Psoas muscle (tissue), 7 donors: ENCODE measurements at regions not wholly inside any gene's neighbourhood (a gene's known extent, or its start where the extent isn't known, plus 50 kb on each side); places are given as distances from the start of the nearest gene placed in this dataset.

Source experiments
- ATAC-seq, 4 donors: fragments of 200-7000 bp; cut with Tn5 transposase; one replicate each; pipeline ENCODE4 v1.9.1; 2020; ENCODE audit warnings: moderate library complexity in 3 of 4, mild to moderate bottlenecking in 2 of 4
- DNase-seq, 2 donors: peaks; one replicate each; pipeline ENCODE4 v3.0.0-alpha.2; 2020
- H3K27ac ChIP-seq: fragments of 200-600 bp; one replicate; pipeline ENCODE4 v1.8.0; 2022
- H3K27me3 ChIP-seq, 3 donors: fragments of 200-600 bp in 1 of 3; one replicate each; pipeline versions ENCODE4 v1.6.1 to v1.8.0; 2013 to 2022; ENCODE audit warnings: low read length in 2 of 3, mild to moderate bottlenecking in 2 of 3, moderate library complexity in 1 of 3; ENCODE audit not compliant: insufficient read depth in 3 of 3
- H3K36me3 ChIP-seq, 2 donors: fragments of 200-600 bp in 1 of 2; one replicate each; pipeline versions ENCODE4 v1.6.1 to v1.8.0; 2013 to 2022; ENCODE audit warnings: low read depth in 1 of 2, mild to moderate bottlenecking in 1 of 2, moderate library complexity in 1 of 2; ENCODE audit not compliant: insufficient read depth in 1 of 2
- H3K4me1 ChIP-seq: fragments of 200-600 bp; one replicate; pipeline ENCODE4 v1.8.0; 2022
- H3K4me3 ChIP-seq: fragments of 200-600 bp; one replicate; pipeline ENCODE4 v1.8.0; 2022; ENCODE audit warnings: mild to moderate bottlenecking
- H3K9me3 ChIP-seq: fragments of 200-600 bp; one replicate; pipeline ENCODE4 v1.8.0; 2022
- CTCF ChIP-seq: fragments of 200-600 bp; IDR thresholded peaks from one replicate; pipeline ENCODE4 v1.8.0; 2022; ENCODE audit warnings: antibody characterized with exemption
- WGBS, 3 donors: extraction: QIAGEN DNeasy Blood & Tissue Kit; methylation state at CpG; one replicate each; pipeline versions ENCODE4 v1.1.6 to v1.1.7; 2013; 5-methylcytosine and 5-hydroxymethylcytosine counted together
- intact Hi-C, 2 donors: fragments of 100-400 bp; cut with DNase I; formaldehyde crosslinking; loops; one replicate each; pipeline versions ENCODE4 v1.11.0 to v1.14.2; 2022
- donor health status: healthy with polysubstance abuse.
- donor health status: DM: no; HTN: no; CAD: no; lungs with moderate emphysema.
- donor health status: Bipolar disorder and iron deficiency.
- donor health status: healthy.
- donor health status: DM: yes; HTN: yes; CAD: no.
- donor health status: DM: no; HTN: no; CAD: no.
- donor health status: DM: yes; HTN: yes; CAD: no.

GRCh38 chr6:144990784-144991183 is 705.6 kb downstream of the UTRN start:
- Histone ChIP-seq H3K4me1 (peaks cover 4% of the 10 kb centered on the region), H3K27ac (no peak overlapping the region), H3K4me3 (no peak overlapping the region), H3K9me3 (no peaks in the 10 kb centered on the region), H3K36me3 (no peaks in the 10 kb centered on the region), H3K27me3 (no peaks in the 10 kb centered on the region)
- WGBS, 3 donors: 57 to 83% (median 73%) methylated on average over 3 of the region's 3 CpGs
- intact Hi-C loops: no loop called here
- no peak for ATAC-seq
- DNase-seq: no peak
- TF ChIP-seq CTCF: no peak

- TF ChIP-seq CTCF: no peak
- ATAC-seq: peak in 2 of 4 donors; percentile 32 to 35
- Histone ChIP-seq H3K4me1 (peaks cover 4% of the 10 kb centered on the region), H3K4me3 (no peak overlapping the region), H3K36me3 (no peaks in the 10 kb centered on the region), H3K27ac (no peak overlapping the region), H3K9me3 (no peaks in the 10 kb centered on the region), H3K27me3 (no peaks in the 10 kb centered on the region)
- DNase-seq: no peak
- 14 to 31% (median 19%) methylated on average over 3 of the region's 3 CpGs for WGBS, 3 donors
- intact Hi-C loops: no loop called here
Observed at GRCh38 chr6:144993870-144994269, 708.7 kb downstream of the UTRN start.

- intact Hi-C loops: no loop called here
- no peaks in the 10 kb centered on the region for H3K36me3 ChIP-seq
- no peaks in the 10 kb centered on the region for H3K9me3 ChIP-seq
- WGBS, 3 donors: 68 to 70% (median 68%) methylated on average over 3 of the region's 3 CpGs
- no peaks in the 10 kb centered on the region for H3K27me3 ChIP-seq
- no peak for DNase-seq
- TF ChIP-seq CTCF: no peak
- ATAC-seq: no peak
- no peak overlapping the region for H3K27ac ChIP-seq
- H3K4me3 ChIP-seq: no peak overlapping the region
- peaks cover 4% of the 10 kb centered on the region for H3K4me1 ChIP-seq
Observed at GRCh38 chr6:144997996-144998395, 712.9 kb downstream of the UTRN start.

- Histone ChIP-seq H3K4me3 (no peak overlapping the region), H3K36me3 (no peaks in the 10 kb centered on the region), H3K27me3 (no peaks in the 10 kb centered on the region), H3K9me3 (no peaks in the 10 kb centered on the region), H3K4me1 (no peaks in the 10 kb centered on the region), H3K27ac (no peak overlapping the region)
- WGBS, 3 donors: 84 to 88% (median 85%) methylated on average over 1 of the region's 1 CpG
- no peak for ATAC-seq
- intact Hi-C loops: no loop called here
- TF ChIP-seq CTCF: no peak
- no peak for DNase-seq
Observed at GRCh38 chr6:144999127-144999526, 714.0 kb downstream of the UTRN start.

- TF ChIP-seq CTCF: no peak
- Histone ChIP-seq H3K27me3 (no peaks in the 10 kb centered on the region), H3K27ac (no peak overlapping the region), H3K36me3 (no peaks in the 10 kb centered on the region), H3K4me1 (no peaks in the 10 kb centered on the region), H3K4me3 (no peak overlapping the region), H3K9me3 (no peaks in the 10 kb centered on the region)
- DNase-seq: no peak
- 55 to 66% (median 58%) methylated on average over 2 of the region's 2 CpGs for WGBS, 3 donors
- intact Hi-C loops: no loop called here
- no peak for ATAC-seq
Observed at GRCh38 chr6:145003145-145003544, 718.0 kb downstream of the UTRN start.
